Activated naive CD8-positive, alpha-beta T cell treated with anti-CD3 and anti-CD28 coated beads, Interleukin-2, amount 50 U/mL, for 24 hours (primary cell): ENCODE measurements at regions not wholly inside any gene's neighbourhood (a gene's known extent, or its start where the extent isn't known, plus 50 kb on each side); places are given as distances from the start of the nearest gene placed in this dataset.
A peak's percentile ranks its signal among the peaks of the same experiment; 100 is the strongest.

ENCODE experiments used
- ATAC-seq: fragments of 150-1000 bp; cut with Tn5 transposase; one replicate; pipeline ENCODE4 v1.10.0; 2021
- DNase-seq: peaks from one replicate; pipeline ENCODE4 v3.0.0; 2021
- H3K27ac Mint-ChIP-seq: one replicate; pipeline ENCODE4 v1.8.0; 2021; ENCODE audit warnings: mild to moderate bottlenecking, mixed read lengths
- H3K27me3 Mint-ChIP-seq: one replicate; pipeline ENCODE4 v1.8.0; 2021; ENCODE audit warnings: mixed read lengths
- H3K36me3 Mint-ChIP-seq: one replicate; pipeline ENCODE4 v1.8.0; 2021; ENCODE audit warnings: low read depth, mixed read lengths
- H3K4me1 Mint-ChIP-seq: one replicate; pipeline ENCODE4 v1.8.0; 2021; ENCODE audit warnings: mixed read lengths
- H3K4me3 Mint-ChIP-seq: one replicate; pipeline ENCODE4 v1.8.0; 2021; ENCODE audit warnings: mild to moderate bottlenecking, moderate library complexity, mixed read lengths
- H3K9me3 Mint-ChIP-seq: one replicate; pipeline ENCODE4 v1.8.0; 2021; ENCODE audit warnings: mixed read lengths

- Mint-ChIP-seq H3K9me3 (peaks cover 40% of the 10 kb centered on the region), H3K27ac (no peak overlapping the region), H3K4me3 (no peak overlapping the region), H3K36me3 (peaks cover 4% of the 10 kb centered on the region), H3K4me1 (peaks cover 5% of the 10 kb centered on the region), H3K27me3 (peaks cover 12% of the 10 kb centered on the region)
- no peak for ATAC-seq
- no peak for DNase-seq
Observed at GRCh38 chr12:90287585-90287984, 578.9 kb upstream of the ATP2B1 start.

- no peak for DNase-seq
- H3K36me3 Mint-ChIP-seq: peaks cover 13% of the 10 kb centered on the region
- H3K9me3 Mint-ChIP-seq: peaks cover 37% of the 10 kb centered on the region
- peaks cover 11% of the 10 kb centered on the region for H3K27me3 Mint-ChIP-seq
- H3K4me3 Mint-ChIP-seq: no peak overlapping the region
- no peak for ATAC-seq
- H3K27ac Mint-ChIP-seq: peak overlapping the region; percentile 50
- H3K4me1 Mint-ChIP-seq: peaks cover 32% of the 10 kb centered on the region
Observed at GRCh38 chr12:90281154-90281868, 572.7 kb upstream of the ATP2B1 start.

GRCh38 chr12:90280564-90281058 lies 572.0 kb upstream of the ATP2B1 start:
- DNase-seq (peak; percentile 14), ATAC-seq (peak; percentile 80)
- Mint-ChIP-seq H3K27ac (peak overlapping the region; percentile 50), H3K36me3 (peaks cover 13% of the 10 kb centered on the region), H3K27me3 (peaks cover 13% of the 10 kb centered on the region), H3K4me3 (no peak overlapping the region), H3K4me1 (peaks cover 32% of the 10 kb centered on the region), H3K9me3 (peaks cover 32% of the 10 kb centered on the region)

GRCh38 chr12:90280033-90280432 lies 571.4 kb upstream of the ATP2B1 start:
- Mint-ChIP-seq H3K4me3 (no peak overlapping the region), H3K27ac (peak overlapping the region; percentile 50), H3K36me3 (peaks cover 13% of the 10 kb centered on the region), H3K9me3 (peaks cover 30% of the 10 kb centered on the region), H3K27me3 (peaks cover 10% of the 10 kb centered on the region), H3K4me1 (peaks cover 32% of the 10 kb centered on the region)
- ATAC-seq (peak; percentile 80), DNase-seq (no peak)

- no peak overlapping the region for H3K4me3 Mint-ChIP-seq
- peaks cover 6% of the 10 kb centered on the region for H3K9me3 Mint-ChIP-seq
- H3K27me3 Mint-ChIP-seq: peaks cover 9% of the 10 kb centered on the region
- DNase-seq (no peak), ATAC-seq (no peak)
- no peak overlapping the region for H3K27ac Mint-ChIP-seq
- H3K36me3 Mint-ChIP-seq: no peaks in the 10 kb centered on the region
- peaks cover 6% of the 10 kb centered on the region for H3K4me1 Mint-ChIP-seq
Observed at GRCh38 chr12:90275088-90275487, 566.5 kb upstream of the ATP2B1 start.

GRCh38 chr12:90274407-90274806 lies 565.8 kb upstream of the ATP2B1 start:
- no peak for DNase-seq
- Mint-ChIP-seq H3K27ac (no peak overlapping the region), H3K4me3 (no peak overlapping the region), H3K27me3 (peaks cover 9% of the 10 kb centered on the region), H3K36me3 (no peaks in the 10 kb centered on the region), H3K9me3 (no peaks in the 10 kb centered on the region), H3K4me1 (no peaks in the 10 kb centered on the region)
- no peak for ATAC-seq

GRCh38 chr12:90268574-90268973 lies 559.9 kb upstream of the ATP2B1 start:
- Mint-ChIP-seq H3K9me3 (no peaks in the 10 kb centered on the region), H3K4me3 (no peak overlapping the region), H3K36me3 (no peaks in the 10 kb centered on the region), H3K4me1 (no peaks in the 10 kb centered on the region), H3K27me3 (no peaks in the 10 kb centered on the region), H3K27ac (no peak overlapping the region)
- no peak for ATAC-seq
- no peak for DNase-seq

GRCh38 chr12:90262251-90262650 lies 553.6 kb upstream of the ATP2B1 start:
- Mint-ChIP-seq H3K36me3 (no peaks in the 10 kb centered on the region), H3K9me3 (no peaks in the 10 kb centered on the region), H3K4me3 (no peak overlapping the region), H3K4me1 (no peaks in the 10 kb centered on the region), H3K27ac (no peak overlapping the region), H3K27me3 (peaks cover 3% of the 10 kb centered on the region)
- DNase-seq: no peak
- no peak for ATAC-seq

- no peak for DNase-seq
- peaks cover 4% of the 10 kb centered on the region for H3K27me3 Mint-ChIP-seq
- no peaks in the 10 kb centered on the region for H3K9me3 Mint-ChIP-seq
- no peaks in the 10 kb centered on the region for H3K36me3 Mint-ChIP-seq
- ATAC-seq: no peak
- no peak overlapping the region for H3K4me3 Mint-ChIP-seq
- H3K4me1 Mint-ChIP-seq: no peaks in the 10 kb centered on the region
- no peak overlapping the region for H3K27ac Mint-ChIP-seq
Observed at GRCh38 chr12:90261283-90261682, 552.6 kb upstream of the ATP2B1 start.

GRCh38 chr12:90260136-90260535 lies 551.5 kb upstream of the ATP2B1 start:
- Mint-ChIP-seq H3K27me3 (peaks cover 4% of the 10 kb centered on the region), H3K27ac (no peak overlapping the region), H3K9me3 (no peaks in the 10 kb centered on the region), H3K36me3 (no peaks in the 10 kb centered on the region), H3K4me1 (no peaks in the 10 kb centered on the region), H3K4me3 (no peak overlapping the region)
- no peak for ATAC-seq
- no peak for DNase-seq

- DNase-seq (no peak), ATAC-seq (no peak)
- H3K27me3 Mint-ChIP-seq: peaks cover 4% of the 10 kb centered on the region
- no peak overlapping the region for H3K27ac Mint-ChIP-seq
- no peaks in the 10 kb centered on the region for H3K36me3 Mint-ChIP-seq
- H3K4me1 Mint-ChIP-seq: peaks cover 11% of the 10 kb centered on the region
- H3K9me3 Mint-ChIP-seq: no peaks in the 10 kb centered on the region
- no peak overlapping the region for H3K4me3 Mint-ChIP-seq
Observed at GRCh38 chr12:90257927-90258624, 549.4 kb upstream of the ATP2B1 start.

- Mint-ChIP-seq H3K4me3 (no peak overlapping the region), H3K27me3 (peaks cover 2% of the 10 kb centered on the region), H3K4me1 (peaks cover 13% of the 10 kb centered on the region), H3K9me3 (no peaks in the 10 kb centered on the region), H3K36me3 (no peaks in the 10 kb centered on the region), H3K27ac (no peak overlapping the region)
- no peak for DNase-seq
- ATAC-seq: no peak
Observed at GRCh38 chr12:90254796-90255195, 546.2 kb upstream of the ATP2B1 start.

GRCh38 chr12:90253674-90254181 lies 545.1 kb upstream of the ATP2B1 start:
- Mint-ChIP-seq H3K27me3 (peaks cover 2% of the 10 kb centered on the region), H3K27ac (peak overlapping the region; percentile 67), H3K4me1 (peaks cover 13% of the 10 kb centered on the region), H3K9me3 (no peaks in the 10 kb centered on the region), H3K4me3 (no peak overlapping the region), H3K36me3 (no peaks in the 10 kb centered on the region)
- peak; percentile 46 for DNase-seq
- ATAC-seq: peak; percentile 91

GRCh38 chr12:90253136-90253535 lies 544.5 kb upstream of the ATP2B1 start:
- Mint-ChIP-seq H3K27ac (no peak overlapping the region), H3K9me3 (no peaks in the 10 kb centered on the region), H3K4me3 (no peak overlapping the region), H3K4me1 (peaks cover 13% of the 10 kb centered on the region), H3K27me3 (peaks cover 2% of the 10 kb centered on the region), H3K36me3 (no peaks in the 10 kb centered on the region)
- ATAC-seq (no peak), DNase-seq (no peak)

- DNase-seq (no peak), ATAC-seq (no peak)
- Mint-ChIP-seq H3K4me3 (no peak overlapping the region), H3K9me3 (no peaks in the 10 kb centered on the region), H3K36me3 (no peaks in the 10 kb centered on the region), H3K27me3 (no peaks in the 10 kb centered on the region), H3K27ac (no peak overlapping the region), H3K4me1 (peaks cover 13% of the 10 kb centered on the region)
Observed at GRCh38 chr12:90250766-90251165, 542.1 kb upstream of the ATP2B1 start.
